CD14-positive monocyte (primary cell): ENCODE measurements at regions not wholly inside any gene's neighbourhood (a gene's known extent, or its start where the extent isn't known, plus 50 kb on each side); places are given as distances from the start of the nearest gene placed in this dataset.

ENCODE experiments used
- DNase-seq, 3 donors: peaks; one replicate each; pipeline ENCODE4 v3.0.0-alpha.2; 2011 to 2022
- H2AFZ ChIP-seq: 2 replicates; pipeline ENCODE4 v1.6.0; 2012; ENCODE audit warnings: mild to moderate bottlenecking, low read depth, low read length, inconsistent platforms; ENCODE audit not compliant: insufficient read depth, poor library complexity, severe bottlenecking
- H3K27ac ChIP-seq, 2 donors: 1 replicate in 1 of 2; 2 replicates in 1 of 2; pipeline ENCODE4 v1.5.1; 2012 to 2013; ENCODE audit warnings: low read length in 2 of 2, control low read depth in 1 of 2, inconsistent platforms in 1 of 2, low read depth in 1 of 2, mild to moderate bottlenecking in 1 of 2
- H3K27me3 ChIP-seq, 2 donors: one replicate each; pipeline versions ENCODE4 v1.6.0 to v1.6.1; 2011 to 2013; ENCODE audit warnings: low read length in 2 of 2; ENCODE audit not compliant: control insufficient read depth in 2 of 2, insufficient read depth in 2 of 2
- H3K36me3 ChIP-seq, 2 donors: replicated peaks in 1 of 2; 1 replicate in 1 of 2; 2 replicates in 1 of 2; pipeline versions ENCODE4 v1.5.1 to v1.6.1; 2012 to 2013; ENCODE audit warnings: low read length in 2 of 2, control low read depth in 1 of 2, inconsistent platforms in 1 of 2, mild to moderate bottlenecking in 1 of 2; ENCODE audit not compliant: insufficient read depth in 2 of 2, control insufficient read depth in 1 of 2
- H3K4me1 ChIP-seq, 2 donors: 1 replicate in 1 of 2; 2 replicates in 1 of 2; pipeline versions ENCODE4 v1.5.1 to v1.6.1; 2012 to 2013; ENCODE audit warnings: low read length in 2 of 2, control low read depth in 1 of 2, inconsistent platforms in 1 of 2, mild to moderate bottlenecking in 1 of 2, moderate library complexity in 1 of 2; ENCODE audit not compliant: insufficient read depth in 2 of 2, control insufficient read depth in 1 of 2
- H3K4me2 ChIP-seq: replicated peaks from 2 replicates; pipeline ENCODE3; 2012; ENCODE audit warnings: low read length, moderate library complexity, mild to moderate bottlenecking; ENCODE audit not compliant: poor library complexity, severe bottlenecking; ENCODE audit errors: extremely low read depth
- H3K4me3 ChIP-seq, 3 experiments: fragments of 200-600 bp in 1 of 3; sonication (generic) in 1 of 3; replicated peaks in 1 of 3; 1 replicate in 2 of 3; 2 replicates in 1 of 3; pipeline ENCODE4 v1.5.1; 2011 to 2013; ENCODE audit warnings: low read length in 3 of 3, mild to moderate bottlenecking in 3 of 3, control low read depth in 2 of 3, low read depth in 2 of 3, inconsistent platforms in 1 of 3, moderate library complexity in 1 of 3
- H3K79me2 ChIP-seq: 2 replicates; pipeline ENCODE4 v1.6.0; 2012; ENCODE audit warnings: mild to moderate bottlenecking, control low read depth, inconsistent platforms, low read length, moderate library complexity; ENCODE audit not compliant: insufficient read depth
- H3K9ac ChIP-seq: 2 replicates; pipeline ENCODE4 v1.6.0; 2017; ENCODE audit warnings: low read length, mild to moderate bottlenecking; ENCODE audit not compliant: insufficient read depth, poor library complexity, severe bottlenecking
- H3K9me3 ChIP-seq, 2 donors: replicated peaks in 1 of 2; 1 replicate in 1 of 2; 2 replicates in 1 of 2; pipeline versions ENCODE4 v1.5.1 to v1.6.1; 2012 to 2013; ENCODE audit warnings: low read length in 2 of 2, control low read depth in 1 of 2; ENCODE audit not compliant: control insufficient read depth in 1 of 2, insufficient read depth in 1 of 2
- H4K20me1 ChIP-seq: 2 replicates; pipeline ENCODE4 v1.6.0; 2012; ENCODE audit warnings: mild to moderate bottlenecking, low read length, control low read depth, moderate library complexity; ENCODE audit not compliant: insufficient read depth
- H3K27ac Mint-ChIP-seq, 7 donors: one replicate each; pipeline ENCODE4 v1.8.0; 2020; ENCODE audit warnings: mild to moderate bottlenecking in 7 of 7, mixed read lengths in 7 of 7, moderate library complexity in 6 of 7, inconsistent platforms in 2 of 7
- H3K27me3 Mint-ChIP-seq, 3 donors: one replicate each; pipeline ENCODE4 v1.8.0; 2021 to 2022; ENCODE audit warnings: low read depth in 3 of 3, mild to moderate bottlenecking in 3 of 3, mixed read lengths in 3 of 3, moderate library complexity in 3 of 3, inconsistent platforms in 1 of 3
- H3K36me3 Mint-ChIP-seq, 2 donors: one replicate each; pipeline ENCODE4 v1.8.0; 2020; ENCODE audit warnings: mixed read lengths in 2 of 2, inconsistent platforms in 1 of 2, mild to moderate bottlenecking in 1 of 2
- H3K4me1 Mint-ChIP-seq: one replicate; pipeline ENCODE4 v1.8.0; 2020; ENCODE audit warnings: mild to moderate bottlenecking, mixed read lengths
- H3K4me3 Mint-ChIP-seq, 2 donors: one replicate each; pipeline ENCODE4 v1.8.0; 2020; ENCODE audit warnings: mild to moderate bottlenecking in 2 of 2, mixed read lengths in 2 of 2, moderate library complexity in 1 of 2
- H3K9me3 Mint-ChIP-seq, 7 donors: one replicate each; pipeline ENCODE4 v1.8.0; 2020 to 2022; ENCODE audit warnings: mixed read lengths in 7 of 7, mild to moderate bottlenecking in 6 of 7, moderate library complexity in 6 of 7, inconsistent platforms in 2 of 7
- WGBS: methylation state at CpG from one replicate; pipeline ENCODE4 v1.1.5; 2013; ENCODE audit warnings: missing lambda C conversion rate; ENCODE audit not compliant: insufficient coverage; 5-methylcytosine and 5-hydroxymethylcytosine counted together
- intact Hi-C, 2 donors: fragments of 100-400 bp; cut with micrococcal nuclease; formaldehyde crosslinking; loops; one replicate each; pipeline versions ENCODE4 v1.15.0 to v1.15.1; 2023
- TF ChIP-seq, protein P1 (sequence below): fragments of 200-600 bp; IDR thresholded peaks from one replicate; pipeline ENCODE4 v1.8.0; 2022; ENCODE audit warnings: antibody characterized with exemption, mild to moderate bottlenecking

DNA sequence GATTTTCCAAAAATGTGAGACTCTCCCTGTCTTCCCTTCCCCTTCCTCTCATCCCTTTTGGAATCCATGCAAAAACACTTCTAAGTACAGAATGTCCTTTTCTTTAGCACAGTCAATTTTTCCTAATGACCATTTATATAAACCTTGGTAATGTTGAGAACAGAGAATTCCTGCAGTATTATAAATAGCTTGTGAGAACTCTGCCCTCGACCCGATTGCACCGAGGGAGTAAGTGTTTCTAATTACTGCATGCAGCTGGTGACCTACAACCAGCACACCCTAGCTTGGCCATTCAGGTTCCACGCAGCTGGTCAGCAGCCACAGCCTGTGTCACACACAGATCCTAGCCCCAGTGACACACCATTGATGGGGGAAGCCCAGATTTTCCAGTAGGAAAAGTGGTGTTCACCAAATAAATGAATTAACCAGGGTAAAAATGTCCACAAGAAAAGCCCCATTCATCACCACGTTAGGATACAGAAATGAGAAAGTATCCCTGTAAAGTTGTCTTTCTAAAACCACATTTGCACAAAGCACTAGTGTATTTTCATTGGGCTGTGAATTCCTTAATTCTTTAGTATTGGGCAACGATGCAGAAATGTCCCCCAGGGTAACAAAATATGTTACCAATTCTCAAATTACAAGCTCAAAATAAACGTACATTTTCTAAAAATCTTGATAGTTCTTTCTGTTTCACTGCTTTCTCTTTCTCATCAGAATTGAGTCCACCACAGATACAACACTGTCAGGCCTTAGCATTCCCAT lies 499.0 kb upstream of the KLF6 start:
- Histone ChIP-seq H3K79me2 (no peaks in the 10 kb centered on the region), H3K36me3 (no peaks in the 10 kb centered on the region), H3K4me3 (no peak overlapping the region), H3K4me2 (no peak overlapping the region), H3K9ac (no peak overlapping the region), H3K4me1 (no peaks in the 10 kb centered on the region), H3K27me3 (no peaks in the 10 kb centered on the region), H3K27ac (no peak overlapping the region), H4K20me1 (no peaks in the 10 kb centered on the region), H3K9me3 (no peaks in the 10 kb centered on the region), H2AFZ (no peak overlapping the region)
- TF ChIP-seq, protein P1, sequence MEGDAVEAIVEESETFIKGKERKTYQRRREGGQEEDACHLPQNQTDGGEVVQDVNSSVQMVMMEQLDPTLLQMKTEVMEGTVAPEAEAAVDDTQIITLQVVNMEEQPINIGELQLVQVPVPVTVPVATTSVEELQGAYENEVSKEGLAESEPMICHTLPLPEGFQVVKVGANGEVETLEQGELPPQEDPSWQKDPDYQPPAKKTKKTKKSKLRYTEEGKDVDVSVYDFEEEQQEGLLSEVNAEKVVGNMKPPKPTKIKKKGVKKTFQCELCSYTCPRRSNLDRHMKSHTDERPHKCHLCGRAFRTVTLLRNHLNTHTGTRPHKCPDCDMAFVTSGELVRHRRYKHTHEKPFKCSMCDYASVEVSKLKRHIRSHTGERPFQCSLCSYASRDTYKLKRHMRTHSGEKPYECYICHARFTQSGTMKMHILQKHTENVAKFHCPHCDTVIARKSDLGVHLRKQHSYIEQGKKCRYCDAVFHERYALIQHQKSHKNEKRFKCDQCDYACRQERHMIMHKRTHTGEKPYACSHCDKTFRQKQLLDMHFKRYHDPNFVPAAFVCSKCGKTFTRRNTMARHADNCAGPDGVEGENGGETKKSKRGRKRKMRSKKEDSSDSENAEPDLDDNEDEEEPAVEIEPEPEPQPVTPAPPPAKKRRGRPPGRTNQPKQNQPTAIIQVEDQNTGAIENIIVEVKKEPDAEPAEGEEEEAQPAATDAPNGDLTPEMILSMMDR, result no peak
- WGBS, result 100% methylated on average over 2 of the region's 7 CpGs
- no peaks in the 10 kb centered on the region for H3K36me3 Mint-ChIP-seq
- H3K4me3 Mint-ChIP-seq, result no peak overlapping the region
- intact Hi-C loops, result no loop called here
- H3K27me3 Mint-ChIP-seq, result peaks cover 0 to 2% (median 0%) of the 10 kb centered on the region in 3 donors
- H3K27ac Mint-ChIP-seq, result no peak overlapping the region
- H3K4me1 Mint-ChIP-seq, result peaks cover 5% of the 10 kb centered on the region
- H3K9me3 Mint-ChIP-seq, result no peaks in the 10 kb centered on the region
- no peak for DNase-seq

DNA sequence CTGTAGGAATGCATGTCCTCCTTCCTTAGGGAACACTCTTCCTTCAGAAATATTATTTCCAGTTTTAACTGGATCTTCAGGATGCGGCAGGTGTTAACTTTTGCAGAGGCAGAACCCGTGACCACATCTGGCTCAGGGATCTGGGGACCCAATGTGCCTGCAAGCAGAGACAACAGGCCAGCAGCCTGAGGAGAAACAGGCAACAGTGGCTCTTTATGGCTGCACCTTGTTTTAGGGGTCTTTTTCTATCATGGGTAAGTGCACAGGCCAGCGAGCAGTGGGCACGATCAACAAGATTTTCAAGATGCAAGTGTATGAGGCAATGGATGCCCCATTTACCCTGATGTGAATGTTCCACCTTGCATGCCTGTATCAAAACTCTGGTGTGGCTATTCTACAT lies 497.5 kb upstream of the KLF6 start:
- TF ChIP-seq, protein P1, result no peak
- Histone ChIP-seq H3K27me3 (no peaks in the 10 kb centered on the region), H3K9ac (no peak overlapping the region), H3K9me3 (no peaks in the 10 kb centered on the region), H3K4me3 (no peak overlapping the region), H3K36me3 (no peaks in the 10 kb centered on the region), H2AFZ (no peak overlapping the region), H3K27ac (no peak overlapping the region), H3K79me2 (no peaks in the 10 kb centered on the region), H3K4me1 (no peaks in the 10 kb centered on the region), H3K4me2 (no peak overlapping the region), H4K20me1 (no peaks in the 10 kb centered on the region)
- Mint-ChIP-seq H3K27me3 (peaks cover 0 to 2% (median 0%) of the 10 kb centered on the region in 3 donors), H3K9me3 (no peaks in the 10 kb centered on the region), H3K4me3 (no peak overlapping the region), H3K36me3 (no peaks in the 10 kb centered on the region), H3K27ac (no peak overlapping the region), H3K4me1 (peaks cover 5% of the 10 kb centered on the region)
- 95% methylated on average over 4 of the region's 4 CpGs for WGBS
- intact Hi-C loops, result no loop called here
- no peak for DNase-seq
